ENCODE measurements at regions not wholly inside any gene's neighbourhood (a gene's known extent, or its start where the extent isn't known, plus 50 kb on each side); places are given as distances from the start of the nearest gene placed in this dataset.

DNA sequence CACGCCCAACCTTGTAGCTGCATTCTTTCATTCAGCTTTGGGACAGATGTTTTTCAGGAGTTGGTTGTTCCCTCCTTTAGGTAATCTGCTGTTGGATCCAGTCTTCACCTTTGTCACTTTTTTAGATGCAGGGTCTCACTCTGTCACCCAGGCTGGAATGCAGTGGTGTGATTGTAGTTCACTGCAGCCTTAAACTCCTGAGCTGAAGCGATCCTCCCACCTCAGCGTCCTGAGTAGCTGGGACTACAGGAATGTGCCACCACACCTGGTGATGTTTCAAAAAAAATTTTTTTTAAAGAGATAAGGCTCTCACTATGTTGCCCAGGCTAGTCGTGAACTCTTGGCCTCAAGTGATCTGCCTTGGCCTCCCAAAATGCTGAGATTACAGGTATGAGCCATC is 164.3 kb downstream of the KTN1 start:
- Mint-ChIP-seq H3K36me3 (ENCODE audit: low read depth, unreplicated experiment) (no peaks in the 10 kb centered on the region), H3K4me3 (ENCODE audit: unreplicated experiment) (no peak overlapping the region), H3K9me3 (ENCODE audit: unreplicated experiment) (no peaks in the 10 kb centered on the region), H3K27me3 (ENCODE audit: unreplicated experiment) (no peaks in the 10 kb centered on the region), H3K27ac (ENCODE audit: unreplicated experiment) (no peak overlapping the region), H3K4me1 (ENCODE audit: unreplicated experiment) (peaks cover 10% of the 10 kb centered on the region)
- TF ChIP-seq, protein P1, sequence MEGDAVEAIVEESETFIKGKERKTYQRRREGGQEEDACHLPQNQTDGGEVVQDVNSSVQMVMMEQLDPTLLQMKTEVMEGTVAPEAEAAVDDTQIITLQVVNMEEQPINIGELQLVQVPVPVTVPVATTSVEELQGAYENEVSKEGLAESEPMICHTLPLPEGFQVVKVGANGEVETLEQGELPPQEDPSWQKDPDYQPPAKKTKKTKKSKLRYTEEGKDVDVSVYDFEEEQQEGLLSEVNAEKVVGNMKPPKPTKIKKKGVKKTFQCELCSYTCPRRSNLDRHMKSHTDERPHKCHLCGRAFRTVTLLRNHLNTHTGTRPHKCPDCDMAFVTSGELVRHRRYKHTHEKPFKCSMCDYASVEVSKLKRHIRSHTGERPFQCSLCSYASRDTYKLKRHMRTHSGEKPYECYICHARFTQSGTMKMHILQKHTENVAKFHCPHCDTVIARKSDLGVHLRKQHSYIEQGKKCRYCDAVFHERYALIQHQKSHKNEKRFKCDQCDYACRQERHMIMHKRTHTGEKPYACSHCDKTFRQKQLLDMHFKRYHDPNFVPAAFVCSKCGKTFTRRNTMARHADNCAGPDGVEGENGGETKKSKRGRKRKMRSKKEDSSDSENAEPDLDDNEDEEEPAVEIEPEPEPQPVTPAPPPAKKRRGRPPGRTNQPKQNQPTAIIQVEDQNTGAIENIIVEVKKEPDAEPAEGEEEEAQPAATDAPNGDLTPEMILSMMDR (IDR thresholded peaks at IDR 0.05; ENCODE audit: unreplicated experiment) = no peak
- no peak for DNase-seq (ENCODE audit: low spot score)

DNA sequence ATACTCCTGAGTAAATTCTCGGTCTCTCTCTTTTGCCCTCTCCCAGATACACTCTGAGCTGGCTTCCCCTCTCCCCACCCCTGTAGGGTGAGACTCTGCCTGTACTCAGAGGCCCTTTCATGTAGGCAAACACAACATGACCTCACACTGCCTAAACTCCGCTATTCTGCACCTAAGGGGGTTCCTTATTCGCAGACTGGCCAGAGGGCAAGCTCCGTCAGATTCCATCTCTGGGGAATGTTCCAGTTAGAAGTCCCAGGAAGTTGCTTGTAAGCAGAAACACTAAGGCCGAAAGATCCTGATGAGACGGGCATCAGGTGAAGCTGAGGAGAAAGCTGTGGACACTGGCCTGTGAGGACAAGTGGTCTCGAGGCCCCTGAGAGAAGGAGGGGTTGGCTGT is 165.9 kb downstream of the KTN1 start:
- H3K4me3 Mint-ChIP-seq (ENCODE audit: unreplicated experiment) = no peak overlapping the region
- TF ChIP-seq, protein P1 (IDR thresholded peaks at IDR 0.05; ENCODE audit: unreplicated experiment) = no peak
- H3K9me3 Mint-ChIP-seq (ENCODE audit: unreplicated experiment) = no peaks in the 10 kb centered on the region
- no peak overlapping the region for H3K27ac Mint-ChIP-seq (ENCODE audit: unreplicated experiment)
- no peak for DNase-seq (ENCODE audit: low spot score)
- H3K27me3 Mint-ChIP-seq (ENCODE audit: unreplicated experiment) = no peaks in the 10 kb centered on the region
- no peaks in the 10 kb centered on the region for H3K36me3 Mint-ChIP-seq (ENCODE audit: low read depth, unreplicated experiment)
- peaks cover 10% of the 10 kb centered on the region for H3K4me1 Mint-ChIP-seq (ENCODE audit: unreplicated experiment)

DNA sequence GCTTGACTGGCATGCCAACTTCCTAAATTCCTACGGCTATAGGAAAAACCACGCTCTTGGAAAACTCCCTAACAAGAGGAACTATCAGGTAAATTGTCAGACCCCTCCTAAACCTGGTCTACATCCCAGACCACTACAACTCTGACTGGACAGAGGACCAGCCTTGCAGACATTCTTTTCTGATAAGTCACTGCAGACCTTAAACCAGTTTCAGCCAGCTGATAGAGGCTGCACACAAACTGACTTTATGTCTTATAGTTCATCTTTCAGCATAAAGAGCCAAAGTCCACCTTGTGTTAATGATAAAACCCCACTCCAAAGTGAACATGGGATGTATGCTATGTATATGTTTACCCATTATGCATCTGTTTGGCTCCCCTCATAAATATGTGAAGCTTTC is 166.6 kb downstream of the KTN1 start:
- Mint-ChIP-seq H3K9me3 (ENCODE audit: unreplicated experiment) (no peaks in the 10 kb centered on the region), H3K27ac (ENCODE audit: unreplicated experiment) (no peak overlapping the region)
- TF ChIP-seq, protein P1 (IDR thresholded peaks at IDR 0.05; ENCODE audit: unreplicated experiment) = no peak

DNA sequence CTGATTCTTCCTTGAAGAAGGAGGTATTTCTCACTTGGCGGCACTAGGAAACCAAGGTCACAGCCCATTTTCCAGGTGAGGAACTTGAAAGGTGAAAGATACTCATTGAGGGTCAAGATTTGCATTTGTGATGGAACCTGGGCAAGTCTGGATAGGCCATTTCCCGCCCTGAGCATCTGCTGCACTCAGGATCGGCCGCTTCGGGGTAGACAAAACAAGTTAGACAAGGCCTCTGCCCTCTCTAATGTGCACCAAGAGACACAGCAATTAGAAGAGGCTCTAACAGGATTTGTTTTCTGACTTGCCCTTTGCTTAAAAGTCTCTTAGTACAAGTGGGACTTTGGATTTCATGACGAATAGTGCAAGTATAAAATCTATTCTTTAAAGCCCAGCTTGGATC is 167.2 kb downstream of the KTN1 start:
- H3K4me3 Mint-ChIP-seq (ENCODE audit: unreplicated experiment) = no peak overlapping the region
- no peak for DNase-seq (ENCODE audit: low spot score)
- H3K27me3 Mint-ChIP-seq (ENCODE audit: unreplicated experiment) = no peaks in the 10 kb centered on the region
- H3K9me3 Mint-ChIP-seq (ENCODE audit: unreplicated experiment) = no peaks in the 10 kb centered on the region
- no peaks in the 10 kb centered on the region for H3K36me3 Mint-ChIP-seq (ENCODE audit: low read depth, unreplicated experiment)
- H3K4me1 Mint-ChIP-seq (ENCODE audit: unreplicated experiment) = peaks cover 9% of the 10 kb centered on the region
- peak overlapping the region; percentile 0 for H3K27ac Mint-ChIP-seq (ENCODE audit: unreplicated experiment)
- TF ChIP-seq, protein P1 (IDR thresholded peaks at IDR 0.05; ENCODE audit: unreplicated experiment) = no peak

More for the DNA sequence above, 166.6 kb downstream of the KTN1 start:
- Mint-ChIP-seq H3K36me3 (ENCODE audit: low read depth, unreplicated experiment) (no peaks in the 10 kb centered on the region), H3K4me1 (ENCODE audit: unreplicated experiment) (peaks cover 10% of the 10 kb centered on the region), H3K27me3 (ENCODE audit: unreplicated experiment) (no peaks in the 10 kb centered on the region), H3K4me3 (ENCODE audit: unreplicated experiment) (no peak overlapping the region)
- DNase-seq (ENCODE audit: low spot score) = no peak

DNA sequence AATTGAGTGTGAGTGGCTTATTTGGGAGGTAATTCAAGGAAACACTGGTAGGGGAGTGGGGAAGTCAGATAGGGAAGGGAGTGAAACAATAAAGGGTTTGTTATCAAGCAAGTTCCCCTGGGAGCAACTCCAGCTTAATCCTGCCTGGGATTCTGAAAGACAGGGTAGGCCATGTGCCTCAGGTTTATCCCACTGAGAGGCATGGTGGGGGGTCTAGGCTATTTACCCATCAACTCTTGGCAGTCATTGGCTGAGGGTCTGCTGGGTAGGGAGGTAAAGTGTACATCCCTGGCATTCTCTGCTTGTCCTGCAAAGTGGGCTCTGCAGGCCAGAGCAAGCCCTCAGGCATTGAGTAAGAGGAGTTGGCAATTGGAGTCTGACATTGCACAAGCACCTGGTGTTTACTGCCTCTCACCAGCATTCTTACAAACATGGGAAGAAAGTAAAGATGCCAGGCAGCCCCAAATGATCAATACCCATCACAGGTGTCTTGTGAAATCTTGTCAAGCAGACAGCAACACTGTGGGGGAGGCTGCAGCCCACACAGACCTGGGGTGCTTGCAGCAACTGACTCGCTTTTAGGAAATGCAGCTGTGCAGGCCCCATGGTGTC is 169.3 kb downstream of the KTN1 start:
- Mint-ChIP-seq H3K27me3 (ENCODE audit: unreplicated experiment) (no peaks in the 10 kb centered on the region), H3K27ac (ENCODE audit: unreplicated experiment) (no peak overlapping the region), H3K4me1 (ENCODE audit: unreplicated experiment) (peaks cover 11% of the 10 kb centered on the region), H3K9me3 (ENCODE audit: unreplicated experiment) (no peaks in the 10 kb centered on the region), H3K4me3 (ENCODE audit: unreplicated experiment) (no peak overlapping the region), H3K36me3 (ENCODE audit: low read depth, unreplicated experiment) (no peaks in the 10 kb centered on the region)
- TF ChIP-seq, protein P1 (IDR thresholded peaks at IDR 0.05; ENCODE audit: unreplicated experiment) = no peak
- no peak for DNase-seq (ENCODE audit: low spot score)
